ENCODE measurements at regions not wholly inside any gene's neighbourhood (a gene's known extent, or its start where the extent isn't known, plus 50 kb on each side); places are given as distances from the start of the nearest gene placed in this dataset. TPM values are rescaled to one million over a fixed set of nuclear protein-coding genes. Genes with fewer than 3 reads are reported as not detected.

Small RNA genes in the stretch of these regions (microRNA-seq; reads per million reads assigned to microRNA genes)
- 0.93 to 2.2 reads per million in 2 donors for gene MIR4460 (ENCODE audit: borderline number of aligned reads in 2 of 2, borderline replicate concordance in 2 of 2)

Small RNA genes in the stretch of these regions (small RNA-seq; reads per million reads assigned to genes)
- gene MIR4460, result not detected
